IPS-18c (cell line): ENCODE measurements at regions not wholly inside any gene's neighbourhood (a gene's known extent, or its start where the extent isn't known, plus 50 kb on each side); places are given as distances from the start of the nearest gene placed in this dataset.

Experiments used
- H3K4me3 ChIP-seq: 2 replicates; pipeline ENCODE4 v1.7.0; 2013; ENCODE audit warnings: low read depth, mild to moderate bottlenecking, low read length, moderate library complexity; ENCODE audit not compliant: insufficient read depth
- H3K9me3 ChIP-seq: one replicate; pipeline ENCODE4 v1.6.1; 2013; ENCODE audit warnings: mild to moderate bottlenecking, low read length, moderate library complexity; ENCODE audit not compliant: control insufficient read depth, insufficient read depth

DNA sequence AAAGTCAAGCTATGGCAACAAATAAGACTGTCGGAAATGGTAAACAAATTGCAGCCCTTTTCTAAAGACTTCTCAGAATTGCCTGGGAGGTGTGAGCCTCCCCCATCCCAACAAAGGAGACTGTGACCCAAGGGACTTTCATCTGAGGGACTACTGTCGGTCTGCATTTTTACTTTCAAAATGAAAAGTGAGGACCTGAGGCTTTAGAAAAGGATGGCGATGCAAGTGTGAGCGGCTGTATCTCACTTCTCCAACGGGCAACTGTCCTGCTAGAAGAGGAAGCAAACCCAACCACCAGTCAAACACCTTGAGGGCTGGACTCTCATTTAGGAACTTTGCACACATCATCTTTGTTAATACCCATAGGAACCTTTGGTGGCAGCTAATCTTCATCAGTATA, 62.6 kb upstream of the CLNK start:
- Histone ChIP-seq H3K4me3 (no peak overlapping the region), H3K9me3 (no peaks in the 10 kb centered on the region)

DNA sequence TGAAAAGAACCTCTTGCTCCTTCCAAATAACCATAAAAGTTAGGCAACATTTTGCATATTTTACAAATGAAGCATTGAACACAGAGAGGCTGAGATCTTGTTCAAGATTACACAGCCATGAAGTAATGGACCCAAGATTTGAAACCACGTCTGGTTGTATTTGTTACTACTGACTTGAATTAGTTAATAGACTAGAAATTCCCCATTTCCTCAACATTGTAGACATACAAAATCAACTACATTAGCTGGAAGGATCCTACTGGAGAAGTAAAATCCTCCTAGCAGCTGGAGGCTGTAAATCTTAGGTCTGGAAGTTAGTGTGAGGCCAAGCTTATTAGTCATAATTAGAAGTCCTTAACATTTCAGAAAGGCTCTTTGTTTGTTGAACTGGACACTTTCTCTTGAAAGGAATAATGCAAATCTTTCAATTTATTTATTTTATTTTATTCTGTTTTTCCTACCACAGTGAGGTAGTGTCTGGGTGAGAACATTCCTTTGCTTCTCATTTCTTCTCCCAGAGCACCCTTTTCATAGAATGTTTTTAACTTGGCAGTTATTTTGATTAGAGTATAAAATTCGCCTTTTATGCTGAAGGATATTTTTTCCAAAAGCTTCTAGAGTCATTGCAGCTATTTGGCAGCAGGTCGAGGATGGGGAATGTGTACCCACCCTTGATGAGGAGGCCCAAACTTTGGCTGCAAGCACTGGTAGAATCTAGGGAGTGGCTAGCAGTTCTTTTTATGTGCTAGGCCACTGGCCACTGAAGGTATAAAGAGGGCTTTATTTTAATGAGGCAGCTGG, 62.0 kb upstream of the CLNK start:
- no peaks in the 10 kb centered on the region for H3K9me3 ChIP-seq
- no peak overlapping the region for H3K4me3 ChIP-seq

DNA sequence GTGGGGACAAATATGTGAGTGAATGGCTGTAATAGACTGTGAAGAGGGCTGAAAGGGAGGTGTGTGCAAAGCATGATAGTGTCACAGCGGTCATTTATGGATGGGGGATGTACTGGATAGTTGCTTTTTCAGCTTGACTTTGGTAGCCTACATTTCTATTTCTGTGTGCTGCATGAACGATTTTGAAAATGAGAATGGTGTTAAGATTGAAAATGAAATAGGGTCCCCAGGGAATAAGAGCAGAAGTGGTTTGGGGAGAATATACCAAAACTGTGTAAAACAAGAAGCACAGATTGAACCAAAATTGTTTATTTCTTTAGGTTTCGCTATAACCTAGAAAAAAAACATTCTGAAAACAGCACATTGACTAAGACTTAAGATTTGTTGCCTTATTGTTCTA, 58.8 kb upstream of the CLNK start:
- no peak overlapping the region for H3K4me3 ChIP-seq
- H3K9me3 ChIP-seq, result no peaks in the 10 kb centered on the region

DNA sequence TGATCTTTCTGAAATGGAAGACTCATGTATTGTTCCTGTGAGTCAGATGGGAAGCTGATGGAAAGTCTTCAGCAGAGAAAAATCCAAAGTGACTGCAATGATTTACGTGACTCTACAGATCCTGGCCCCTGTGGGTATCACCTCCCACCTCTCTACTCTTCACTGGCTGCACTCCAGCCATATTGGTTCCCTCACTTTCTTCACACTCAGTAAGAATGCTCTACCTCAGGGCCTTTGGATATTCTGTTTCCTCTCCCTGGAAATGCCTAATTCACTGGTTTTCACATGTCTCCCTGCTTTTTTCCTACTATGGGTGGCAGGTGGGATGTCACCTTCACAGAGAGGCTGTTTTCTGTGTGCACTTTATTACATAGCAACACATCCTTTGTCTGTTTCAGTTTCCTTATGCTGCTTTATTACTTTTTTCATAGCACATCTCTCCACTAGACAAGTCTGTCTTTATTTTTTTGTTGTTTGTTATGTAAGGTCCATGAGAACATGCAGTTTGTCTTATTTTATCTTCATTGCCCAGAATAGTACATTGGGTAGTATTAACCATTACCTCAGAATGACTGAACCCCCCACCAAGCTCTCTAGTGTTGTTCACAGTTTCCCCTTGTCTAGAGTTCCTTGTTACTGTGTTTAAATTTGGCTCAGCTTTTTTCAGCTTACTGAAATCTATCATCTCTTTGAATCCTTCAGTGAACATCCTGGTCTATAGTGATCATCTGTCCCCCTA, 57.6 kb upstream of the CLNK start:
- Histone ChIP-seq H3K9me3 (no peaks in the 10 kb centered on the region), H3K4me3 (no peak overlapping the region)

DNA sequence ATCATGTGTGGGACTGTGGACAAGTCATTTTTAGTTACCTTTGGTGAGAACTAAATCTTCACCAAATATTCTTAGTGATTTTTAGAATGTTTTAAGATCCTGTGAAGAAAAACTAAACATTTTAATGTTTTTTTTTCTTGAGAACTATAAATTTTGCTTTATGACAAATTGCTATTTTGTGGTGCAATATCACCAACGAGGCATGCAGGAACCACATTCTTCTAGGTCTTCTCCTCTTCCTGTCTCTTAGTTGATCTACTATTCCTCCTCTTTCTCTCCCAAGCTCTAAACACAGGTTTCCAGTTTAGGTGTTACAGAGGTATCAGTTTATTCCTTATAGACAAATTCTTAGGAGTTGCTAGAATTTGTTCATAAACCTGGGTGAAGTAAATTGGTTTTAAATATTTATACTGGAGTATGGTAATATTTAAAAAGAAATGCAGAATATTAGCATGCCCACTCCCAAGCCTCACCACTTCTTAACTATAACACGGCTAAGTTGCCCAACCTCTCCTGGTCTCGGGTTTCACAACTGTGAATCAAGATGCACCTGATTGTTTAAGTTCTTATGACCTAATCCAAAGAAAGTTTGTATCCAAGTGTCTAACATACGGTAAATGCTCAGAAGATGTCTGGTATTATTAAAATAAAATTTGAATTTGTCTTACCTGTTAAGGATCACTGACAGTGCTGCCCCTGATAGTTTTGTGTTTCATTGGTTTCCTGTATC, 56.5 kb upstream of the CLNK start:
- Histone ChIP-seq H3K9me3 (no peaks in the 10 kb centered on the region), H3K4me3 (no peak overlapping the region)

DNA sequence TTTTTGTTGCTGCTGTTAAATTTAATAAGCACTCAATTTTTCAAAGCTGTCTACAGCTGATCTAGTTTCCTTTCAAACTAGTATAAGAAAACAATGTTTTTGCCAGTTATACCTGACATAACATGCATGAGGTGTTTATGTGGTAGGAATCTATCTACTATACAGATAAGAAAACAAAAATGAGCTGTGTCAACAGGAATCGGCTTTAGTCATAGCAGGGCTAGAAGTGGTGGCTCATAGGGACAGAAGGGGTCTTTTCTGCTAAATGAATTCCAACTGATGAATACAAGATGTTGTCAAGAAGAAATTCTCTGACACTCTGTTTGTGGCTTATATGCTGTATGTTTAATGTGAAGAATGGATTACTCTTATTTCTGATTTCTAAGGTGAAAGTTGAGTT, 55.7 kb upstream of the CLNK start:
- no peaks in the 10 kb centered on the region for H3K9me3 ChIP-seq
- no peak overlapping the region for H3K4me3 ChIP-seq

DNA sequence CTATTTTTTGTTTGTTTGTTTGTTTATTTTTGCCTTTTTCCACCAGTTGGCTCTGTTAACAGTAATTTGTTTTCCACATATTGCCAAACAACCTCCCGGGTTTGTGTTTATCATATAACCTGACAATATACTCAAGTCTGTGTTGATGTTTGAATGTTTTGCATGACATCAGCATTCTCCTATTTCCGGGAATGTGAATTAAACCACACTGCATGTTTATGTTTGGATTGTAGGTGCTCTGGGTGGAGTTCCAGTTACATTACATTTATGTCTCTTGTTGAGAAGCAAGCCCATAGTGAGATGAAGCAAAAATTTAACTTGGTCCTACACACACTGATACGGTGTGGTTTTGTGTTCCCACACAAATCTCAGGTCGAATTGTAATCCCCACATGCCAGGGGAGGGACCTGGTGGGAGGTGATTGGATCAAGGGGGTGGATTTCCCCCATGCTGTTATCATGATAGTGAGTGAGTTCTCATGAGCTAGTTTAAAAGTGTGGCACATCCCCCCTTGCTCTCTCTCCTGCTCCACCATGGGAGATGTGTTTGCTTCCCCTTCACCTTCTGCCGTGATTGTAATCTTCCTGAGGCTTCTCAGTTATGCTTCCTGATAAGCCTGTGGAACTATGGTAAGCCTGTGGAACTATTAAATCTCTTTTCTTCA, 54.4 kb upstream of the CLNK start:
- no peaks in the 10 kb centered on the region for H3K9me3 ChIP-seq
- H3K4me3 ChIP-seq, result no peak overlapping the region

DNA sequence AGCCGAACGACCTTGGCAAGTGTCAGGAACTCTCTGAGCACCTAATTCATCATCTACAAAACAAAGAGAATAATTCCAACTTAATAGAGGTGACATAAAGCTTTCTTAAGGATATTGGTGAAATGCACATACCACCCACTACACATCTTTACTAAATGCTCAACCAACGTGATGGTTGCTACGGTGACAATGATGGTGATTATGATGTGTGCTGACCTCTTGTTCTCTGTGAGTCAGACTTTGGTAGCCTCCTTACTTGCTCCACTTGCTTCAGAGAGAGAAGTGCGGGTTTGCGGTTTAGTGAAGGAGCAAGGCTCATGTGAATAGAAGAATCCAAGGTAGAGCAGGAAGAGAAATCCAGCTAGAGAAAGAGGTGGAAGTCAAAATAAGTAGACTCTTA, 52.8 kb upstream of the CLNK start:
- Histone ChIP-seq H3K4me3 (no peak overlapping the region), H3K9me3 (no peaks in the 10 kb centered on the region)

DNA sequence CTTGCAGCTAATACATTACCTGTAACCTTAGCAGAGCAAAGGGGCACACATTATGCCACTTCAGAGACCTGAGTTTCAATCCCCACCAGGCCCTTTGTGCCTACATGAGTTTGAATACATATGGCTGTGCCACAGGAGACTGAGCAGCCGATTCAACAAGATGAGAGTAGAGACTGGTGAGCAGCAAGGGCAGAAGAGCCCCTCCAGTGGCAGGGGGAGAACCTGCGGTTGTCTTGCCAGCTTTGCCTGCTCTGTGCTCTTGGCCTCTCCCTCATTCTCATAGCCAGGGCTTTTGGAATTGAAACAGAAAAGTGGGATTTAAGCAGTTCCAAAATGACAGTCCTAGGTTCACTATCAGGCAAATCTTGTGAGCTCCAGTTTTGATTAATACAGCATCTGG, 52.3 kb upstream of the CLNK start:
- no peaks in the 10 kb centered on the region for H3K9me3 ChIP-seq

DNA sequence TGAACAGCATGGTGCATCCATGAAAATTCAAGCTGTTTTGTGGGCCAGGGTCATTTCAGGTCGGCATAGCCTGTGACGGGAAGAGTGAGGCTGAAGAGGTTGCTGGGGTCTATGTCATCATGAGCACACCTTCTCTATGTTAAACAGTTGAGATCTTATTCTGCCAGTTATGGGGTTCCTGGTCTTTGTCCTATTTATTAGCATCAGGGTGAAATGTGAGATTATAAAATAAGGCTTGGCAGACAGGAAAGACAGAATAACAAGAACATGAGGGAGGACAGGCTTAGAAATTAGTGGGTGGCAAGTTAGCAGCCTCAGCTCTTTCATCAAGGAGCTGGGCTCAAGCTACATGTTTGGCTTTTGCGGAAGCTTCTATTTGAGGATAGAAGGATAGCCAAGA, 51.7 kb upstream of the CLNK start:
- H3K4me3 ChIP-seq, result no peak overlapping the region
- H3K9me3 ChIP-seq, result no peaks in the 10 kb centered on the region

More for the DNA sequence above, 52.3 kb upstream of the CLNK start:
- no peak overlapping the region for H3K4me3 ChIP-seq

DNA sequence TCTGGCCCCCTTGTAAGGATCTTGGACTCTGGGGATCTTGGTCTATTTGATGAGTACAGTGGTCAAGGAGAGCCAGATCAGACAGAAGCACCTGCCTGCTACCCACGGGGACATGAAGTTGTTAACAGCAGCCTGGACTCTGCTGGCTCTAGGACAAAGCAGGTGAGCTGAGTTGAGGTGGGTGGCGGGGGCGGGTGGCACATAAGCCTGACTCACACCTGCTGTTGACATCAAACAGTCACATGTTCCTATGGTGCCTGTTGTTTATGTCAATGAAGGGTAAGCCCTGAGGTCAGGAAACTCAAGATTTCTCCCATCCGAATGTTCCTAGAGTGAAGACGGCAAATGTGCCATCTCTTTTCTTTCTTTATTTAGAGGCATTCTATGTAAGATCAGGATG, 50.1 kb upstream of the CLNK start:
- Histone ChIP-seq H3K9me3 (no peaks in the 10 kb centered on the region), H3K4me3 (no peak overlapping the region)
